ENCODE measurements at regions not wholly inside any gene's neighbourhood (a gene's known extent, or its start where the extent isn't known, plus 50 kb on each side); places are given as distances from the start of the nearest gene placed in this dataset.

DNA sequence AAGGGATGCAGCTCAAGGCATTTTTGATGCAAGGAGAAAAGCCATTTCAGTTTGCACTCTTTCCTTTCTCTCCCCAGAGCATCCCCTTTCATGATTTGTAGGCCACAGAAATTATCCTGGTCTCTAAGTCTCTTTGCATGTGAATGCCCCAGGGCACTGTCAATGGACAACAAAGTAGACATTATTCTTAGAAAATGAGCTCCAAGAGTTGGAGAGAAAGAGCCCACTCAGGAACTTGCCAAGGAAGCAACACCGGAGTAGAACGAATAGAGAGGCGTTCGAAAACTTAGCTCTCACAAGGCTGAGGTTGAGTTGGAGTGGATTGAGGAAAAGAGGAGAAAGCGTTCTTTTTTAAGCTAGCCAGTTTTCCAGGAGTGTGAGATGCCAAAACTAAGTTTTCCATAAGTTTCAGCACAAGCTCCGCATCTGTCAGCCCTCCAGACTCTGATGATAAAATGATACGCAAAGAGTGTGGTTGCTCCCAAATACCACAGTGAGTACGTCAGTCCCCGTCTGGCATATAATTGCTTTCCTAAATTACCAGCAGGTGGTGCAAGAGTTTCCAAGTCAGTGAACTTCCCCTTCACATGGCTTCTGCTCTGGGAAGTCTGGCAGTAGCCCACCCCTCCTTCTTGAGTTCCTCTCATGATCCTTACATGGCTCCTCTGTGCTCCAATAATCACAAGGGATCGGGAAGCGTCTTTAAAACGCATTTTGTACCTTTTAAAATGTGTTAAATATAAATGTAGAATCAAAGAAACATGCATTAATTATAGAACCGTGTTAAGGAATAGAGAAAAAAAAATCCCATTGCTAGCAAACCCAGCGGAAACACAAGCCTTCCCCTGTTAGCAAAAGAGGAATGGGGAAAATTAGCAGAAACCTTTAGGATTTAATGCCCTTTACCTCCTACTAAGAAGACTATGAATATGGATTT is 1060.6 kb upstream of the FANCL start:
- Histone ChIP-seq H3K4me2 (ENCODE audit: insufficient read depth, low read length) (no peak overlapping the region), H2AFZ (ENCODE audit: low read length) (no peak overlapping the region)

DNA sequence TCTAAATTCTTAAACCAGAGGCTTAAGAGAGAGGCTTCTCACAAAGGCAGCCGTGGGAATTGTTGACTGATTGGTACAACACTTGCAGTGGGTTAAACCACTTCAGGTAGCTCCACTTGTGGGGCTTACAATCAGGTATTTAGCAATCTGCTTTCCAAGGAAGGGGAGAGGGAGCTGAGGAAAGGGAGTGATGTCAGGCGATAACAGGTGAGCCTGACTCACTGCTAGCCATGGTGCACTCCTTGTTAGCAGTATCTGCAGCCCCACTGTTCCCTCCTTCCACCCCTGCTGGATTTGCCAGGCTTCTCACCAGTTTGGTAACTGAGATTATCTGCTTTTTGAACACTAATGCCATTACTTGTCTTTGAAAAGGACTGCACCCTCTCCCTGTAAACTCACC is 1056.7 kb upstream of the FANCL start:
- no peaks in the 10 kb centered on the region for H3K27me3 ChIP-seq (ENCODE audit: insufficient read depth, low read length)
- H2AFZ ChIP-seq (ENCODE audit: low read length), result no peak overlapping the region
- H4K20me1 ChIP-seq (ENCODE audit: insufficient read depth, low read length), result no peaks in the 10 kb centered on the region
- no peak overlapping the region for H3K4me2 ChIP-seq (ENCODE audit: insufficient read depth, low read length)
- no peak overlapping the region for H3K4me3 ChIP-seq (ENCODE audit: insufficient read depth, low read length)
- TF ChIP-seq, protein P1, sequence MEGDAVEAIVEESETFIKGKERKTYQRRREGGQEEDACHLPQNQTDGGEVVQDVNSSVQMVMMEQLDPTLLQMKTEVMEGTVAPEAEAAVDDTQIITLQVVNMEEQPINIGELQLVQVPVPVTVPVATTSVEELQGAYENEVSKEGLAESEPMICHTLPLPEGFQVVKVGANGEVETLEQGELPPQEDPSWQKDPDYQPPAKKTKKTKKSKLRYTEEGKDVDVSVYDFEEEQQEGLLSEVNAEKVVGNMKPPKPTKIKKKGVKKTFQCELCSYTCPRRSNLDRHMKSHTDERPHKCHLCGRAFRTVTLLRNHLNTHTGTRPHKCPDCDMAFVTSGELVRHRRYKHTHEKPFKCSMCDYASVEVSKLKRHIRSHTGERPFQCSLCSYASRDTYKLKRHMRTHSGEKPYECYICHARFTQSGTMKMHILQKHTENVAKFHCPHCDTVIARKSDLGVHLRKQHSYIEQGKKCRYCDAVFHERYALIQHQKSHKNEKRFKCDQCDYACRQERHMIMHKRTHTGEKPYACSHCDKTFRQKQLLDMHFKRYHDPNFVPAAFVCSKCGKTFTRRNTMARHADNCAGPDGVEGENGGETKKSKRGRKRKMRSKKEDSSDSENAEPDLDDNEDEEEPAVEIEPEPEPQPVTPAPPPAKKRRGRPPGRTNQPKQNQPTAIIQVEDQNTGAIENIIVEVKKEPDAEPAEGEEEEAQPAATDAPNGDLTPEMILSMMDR (IDR thresholded peaks at IDR 0.05; ENCODE audit: extremely low read depth, low read depth, low read length), result no peak
- H3K27ac ChIP-seq (ENCODE audit: low read depth, low read length), result no peak overlapping the region
- no peaks in the 10 kb centered on the region for H3K36me3 ChIP-seq (ENCODE audit: insufficient read depth, low read length)
- no peaks in the 10 kb centered on the region for H3K4me1 ChIP-seq (ENCODE audit: insufficient read depth, low read length)
- no peaks in the 10 kb centered on the region for H3K79me2 ChIP-seq (ENCODE audit: insufficient read depth, low read length)
- DNase-seq (ENCODE audit: insufficient read length, low spot score, missing footprints), result no peak
- H3K9me3 ChIP-seq (ENCODE audit: low read depth, low read length), result no peaks in the 10 kb centered on the region

More for the DNA sequence above, 1060.6 kb upstream of the FANCL start:
- TF ChIP-seq, protein P1 (IDR thresholded peaks at IDR 0.05; ENCODE audit: extremely low read depth, low read depth, low read length), result peak; percentile 43
- Histone ChIP-seq H3K36me3 (ENCODE audit: insufficient read depth, low read length) (no peaks in the 10 kb centered on the region), H4K20me1 (ENCODE audit: insufficient read depth, low read length) (no peaks in the 10 kb centered on the region), H3K27ac (ENCODE audit: low read depth, low read length) (no peak overlapping the region), H3K27me3 (ENCODE audit: insufficient read depth, low read length) (no peaks in the 10 kb centered on the region), H3K9me3 (ENCODE audit: low read depth, low read length) (no peaks in the 10 kb centered on the region), H3K79me2 (ENCODE audit: insufficient read depth, low read length) (no peaks in the 10 kb centered on the region), H3K4me1 (ENCODE audit: insufficient read depth, low read length) (no peaks in the 10 kb centered on the region), H3K4me3 (ENCODE audit: insufficient read depth, low read length) (no peak overlapping the region)
- DNase-seq (ENCODE audit: insufficient read length, low spot score, missing footprints), result no peak

DNA sequence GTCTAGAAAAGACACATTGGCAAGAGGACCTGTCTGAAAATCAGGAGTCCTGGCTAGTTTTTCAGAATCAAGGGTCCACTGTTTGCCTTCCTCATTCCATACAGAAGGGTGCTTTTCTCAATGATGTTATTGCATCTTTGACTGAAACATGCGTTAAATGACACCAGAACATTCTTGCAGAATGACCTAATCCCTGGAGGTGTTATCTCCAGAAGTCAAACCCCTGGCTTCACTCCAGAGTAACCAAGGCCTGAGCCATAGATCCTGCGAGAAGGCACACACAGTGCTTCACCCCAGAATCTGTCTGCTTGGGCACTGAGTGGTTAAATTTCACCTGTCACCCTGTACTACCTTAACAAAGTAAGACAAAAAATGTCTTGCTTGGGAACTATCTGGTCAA is 1055.2 kb upstream of the FANCL start:
- DNase-seq (ENCODE audit: insufficient read length, low spot score, missing footprints), result no peak
- no peaks in the 10 kb centered on the region for H3K79me2 ChIP-seq (ENCODE audit: insufficient read depth, low read length)
- H3K9me3 ChIP-seq (ENCODE audit: low read depth, low read length), result no peaks in the 10 kb centered on the region
- H3K4me3 ChIP-seq (ENCODE audit: insufficient read depth, low read length), result no peak overlapping the region
- no peak overlapping the region for H2AFZ ChIP-seq (ENCODE audit: low read length)
- no peak overlapping the region for H3K27ac ChIP-seq (ENCODE audit: low read depth, low read length)
- H3K4me1 ChIP-seq (ENCODE audit: insufficient read depth, low read length), result no peaks in the 10 kb centered on the region
- H3K27me3 ChIP-seq (ENCODE audit: insufficient read depth, low read length), result no peaks in the 10 kb centered on the region
- H3K4me2 ChIP-seq (ENCODE audit: insufficient read depth, low read length), result no peak overlapping the region
- TF ChIP-seq, protein P1 (IDR thresholded peaks at IDR 0.05; ENCODE audit: extremely low read depth, low read depth, low read length), result no peak
- no peaks in the 10 kb centered on the region for H3K36me3 ChIP-seq (ENCODE audit: insufficient read depth, low read length)
- no peaks in the 10 kb centered on the region for H4K20me1 ChIP-seq (ENCODE audit: insufficient read depth, low read length)

DNA sequence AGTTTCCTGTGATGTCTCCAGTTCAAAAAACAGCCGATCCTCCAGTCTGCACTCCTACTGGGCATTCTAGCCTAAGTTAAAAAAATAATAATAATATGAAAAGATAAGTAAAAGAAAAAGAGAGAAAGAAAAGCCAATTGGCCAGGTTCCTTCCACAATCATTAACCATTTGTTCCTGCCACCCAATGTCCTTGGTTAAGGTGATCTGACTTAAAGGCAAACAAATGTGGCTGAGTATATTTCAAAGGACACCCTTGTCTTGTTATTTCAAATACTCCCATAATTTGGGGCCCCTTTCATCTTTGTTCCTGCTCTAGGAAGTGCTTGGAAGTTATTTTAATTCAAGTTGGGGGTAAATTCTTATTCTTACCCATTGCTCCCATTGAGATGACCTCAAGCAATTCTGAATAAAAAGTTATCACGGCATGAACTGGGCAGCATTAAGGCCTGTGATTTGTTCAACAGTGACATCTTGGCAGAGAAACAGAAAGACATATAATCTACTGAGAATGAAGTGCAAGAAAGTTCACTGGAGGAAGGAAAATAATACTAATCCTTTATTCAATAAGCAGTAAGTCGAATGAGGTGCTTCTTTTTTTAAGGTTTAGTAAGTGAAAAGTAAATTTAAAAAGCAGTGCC is 1054.5 kb upstream of the FANCL start:
- Histone ChIP-seq H3K4me3 (ENCODE audit: insufficient read depth, low read length) (no peak overlapping the region), H3K4me1 (ENCODE audit: insufficient read depth, low read length) (no peaks in the 10 kb centered on the region), H3K79me2 (ENCODE audit: insufficient read depth, low read length) (no peaks in the 10 kb centered on the region), H2AFZ (ENCODE audit: low read length) (no peak overlapping the region), H3K9me3 (ENCODE audit: low read depth, low read length) (no peaks in the 10 kb centered on the region), H3K36me3 (ENCODE audit: insufficient read depth, low read length) (no peaks in the 10 kb centered on the region), H3K27ac (ENCODE audit: low read depth, low read length) (no peak overlapping the region), H3K27me3 (ENCODE audit: insufficient read depth, low read length) (no peaks in the 10 kb centered on the region), H4K20me1 (ENCODE audit: insufficient read depth, low read length) (no peaks in the 10 kb centered on the region), H3K4me2 (ENCODE audit: insufficient read depth, low read length) (no peak overlapping the region)
- TF ChIP-seq, protein P1 (IDR thresholded peaks at IDR 0.05; ENCODE audit: extremely low read depth, low read depth, low read length), result no peak
- DNase-seq (ENCODE audit: insufficient read length, low spot score, missing footprints), result no peak

All from osteoblast (primary cell).